Esophagus squamous epithelium (tissue), 4 donors: ENCODE measurements at regions not wholly inside any gene's neighbourhood (a gene's known extent, or its start where the extent isn't known, plus 50 kb on each side); places are given as distances from the start of the nearest gene placed in this dataset.

Experiments
- CTCF ChIP-seq, 6 experiments: fragments of 450-650 bp in 4 of 6; fragments of 200-600 bp in 2 of 6; sonication (generic) in 2 of 6; IDR thresholded peaks; one replicate each; pipeline ENCODE4 v1.5.1; 2016 to 2019; ENCODE audit warnings: antibody characterized with exemption in 6 of 6, mild to moderate bottlenecking in 4 of 6, moderate library complexity in 4 of 6
- POLR2A ChIP-seq, 4 donors: fragments of 450-650 bp; IDR thresholded peaks; one replicate each; pipeline ENCODE4 v1.6.1; 2017; ENCODE audit warnings: antibody characterized with exemption in 4 of 4, mild to moderate bottlenecking in 4 of 4, moderate library complexity in 3 of 4

GRCh38 chr22:23514322-23515038 is 65.6 kb downstream of the IGLL1 start:
- TF ChIP-seq CTCF (IDR thresholded peaks at IDR 0.05) = no peak
- no peak for TF ChIP-seq POLR2A (IDR thresholded peaks at IDR 0.05)
